G401.6 (cell line): ENCODE measurements at regions not wholly inside any gene's neighbourhood (a gene's known extent, or its start where the extent isn't known, plus 50 kb on each side); places are given as distances from the start of the nearest gene placed in this dataset.

ENCODE experiments used
- FAIRE-seq: peaks from 2 replicates; lab custom pipeline; 2012; peaks lifted over from hg19 to GRCh38; lab: Jason Lieb, UNC

DNA sequence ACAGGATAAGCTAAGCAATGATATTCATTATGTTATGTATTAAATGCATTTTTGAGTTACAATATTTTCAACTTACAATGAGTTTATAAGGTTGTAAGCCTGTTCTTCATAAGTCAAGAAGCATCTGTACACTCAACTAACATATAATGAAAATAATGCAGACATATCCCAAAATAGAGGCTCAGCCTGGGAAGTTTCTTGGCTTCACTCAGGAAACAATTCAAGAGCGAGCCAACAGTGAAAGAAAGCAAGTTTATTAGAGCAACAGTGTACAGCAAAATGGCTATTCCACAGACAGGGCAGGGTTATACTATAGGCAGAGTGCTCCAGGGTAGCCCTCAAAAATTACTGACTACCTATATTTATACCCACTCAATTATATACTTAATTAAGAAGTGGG is 1581.8 kb downstream of the HACE1 start:
- FAIRE-seq: no peak

DNA sequence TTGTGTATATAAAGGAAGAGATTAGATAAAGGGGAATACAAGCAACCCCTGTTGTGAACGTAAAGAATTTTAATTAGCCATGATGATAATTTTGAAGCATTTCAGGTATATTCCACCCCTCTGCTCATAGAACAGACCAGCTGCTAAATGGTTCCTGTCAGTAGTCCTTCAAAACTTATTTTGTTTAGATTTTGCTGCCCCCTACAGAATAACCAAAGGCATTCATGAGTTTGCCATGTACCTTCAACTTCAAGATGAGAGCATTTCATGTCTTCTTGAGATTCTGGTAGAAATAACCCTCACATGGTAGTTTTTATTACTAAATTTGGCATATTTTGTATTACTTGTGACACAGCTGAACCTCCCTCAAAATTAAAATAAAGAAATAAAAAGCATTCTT is 1586.7 kb downstream of the HACE1 start:
- peak; percentile 88 for FAIRE-seq

DNA sequence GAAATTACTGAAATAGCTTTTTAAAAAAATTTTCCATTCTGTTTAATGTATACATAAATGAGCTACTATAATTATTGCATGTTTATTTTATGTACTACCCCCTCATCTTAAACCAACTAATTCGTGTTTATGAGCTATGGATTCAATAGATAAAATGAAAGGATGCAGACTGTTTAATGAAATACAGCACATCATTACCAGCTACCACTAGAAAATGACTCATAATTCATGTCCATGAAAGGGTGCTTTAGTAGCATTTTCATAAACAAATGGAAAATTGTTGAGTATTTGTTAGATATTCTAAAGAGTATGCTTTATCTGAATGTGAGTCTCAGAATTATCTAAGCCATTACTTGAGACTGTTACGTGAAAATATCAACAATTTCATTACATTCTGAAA is 1590.1 kb downstream of the HACE1 start:
- FAIRE-seq: no peak

DNA sequence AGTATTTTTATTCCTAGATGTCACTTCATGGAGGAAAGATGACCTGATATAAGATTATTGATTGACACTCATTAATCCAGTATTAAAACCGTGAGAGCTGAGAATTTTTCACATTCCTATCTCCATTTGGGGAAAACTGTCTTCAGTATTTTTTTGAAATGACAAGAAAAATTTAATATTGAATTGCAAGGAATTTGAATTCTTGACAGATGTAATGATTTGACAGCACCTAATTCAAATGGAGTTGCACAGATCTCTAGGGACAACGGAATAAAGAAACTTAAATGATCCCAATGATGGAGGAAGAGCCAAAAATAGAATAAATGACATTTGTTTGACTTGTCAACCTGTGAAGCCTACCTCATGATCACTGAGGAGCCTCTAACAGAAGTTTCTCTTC is 1591.4 kb downstream of the HACE1 start:
- no peak for FAIRE-seq

DNA sequence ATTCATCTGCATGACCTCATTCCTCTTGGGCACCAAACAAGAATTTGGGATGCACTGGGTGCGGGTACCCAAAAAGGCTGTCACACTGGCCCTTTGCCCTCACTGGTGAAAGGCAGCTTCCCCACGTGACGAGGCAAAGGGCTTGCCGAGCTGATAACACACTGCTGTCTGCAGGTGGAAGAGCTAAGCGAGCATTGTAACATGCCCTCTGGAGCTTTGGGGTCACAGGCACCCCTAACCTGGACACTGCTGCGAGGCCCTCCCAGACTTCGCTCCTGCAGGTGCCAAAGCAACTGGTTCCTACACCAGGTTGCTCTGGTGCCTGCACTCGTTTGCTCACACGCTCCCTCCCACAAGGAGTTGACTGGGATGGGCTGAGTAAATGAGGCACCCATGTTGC is 1595.7 kb downstream of the HACE1 start:
- no peak for FAIRE-seq

DNA sequence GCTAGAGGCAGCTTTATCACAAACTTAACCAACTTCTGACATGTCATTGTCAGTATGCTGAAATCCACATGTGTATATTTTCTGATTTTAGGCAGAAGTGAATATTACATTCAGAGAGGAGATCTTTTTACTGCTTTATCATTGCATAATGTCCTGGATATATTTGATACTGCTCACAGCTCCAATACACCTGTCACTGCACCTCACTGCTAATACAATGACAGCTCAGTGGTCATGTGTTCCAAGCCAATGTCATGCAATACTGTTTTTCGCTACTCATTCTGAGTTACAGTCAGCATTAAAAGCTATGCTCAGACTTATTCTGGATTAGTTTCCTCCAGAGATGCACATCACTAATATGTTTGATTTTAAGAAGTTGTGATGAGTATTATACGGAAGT is 1604.6 kb downstream of the HACE1 start:
- FAIRE-seq: no peak

DNA sequence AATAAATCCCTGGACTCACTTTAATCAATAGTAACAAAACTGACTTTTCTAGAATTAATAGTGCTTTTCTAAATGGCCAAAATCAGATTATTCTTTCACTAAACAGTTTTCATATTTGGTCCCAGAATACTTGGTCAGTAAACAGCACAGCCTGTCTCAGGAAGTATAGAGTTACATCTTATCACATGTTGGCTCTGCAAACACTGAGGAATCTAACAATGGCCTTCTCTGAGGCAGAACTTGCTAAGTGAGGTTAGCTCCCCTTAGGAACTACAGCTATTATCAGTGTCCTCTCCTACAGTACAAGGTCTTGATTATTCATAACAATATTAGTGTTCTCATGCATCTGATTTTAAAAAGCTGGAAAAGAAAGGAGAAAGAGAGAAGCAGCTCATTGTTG is 1622.8 kb downstream of the HACE1 start:
- no peak for FAIRE-seq

DNA sequence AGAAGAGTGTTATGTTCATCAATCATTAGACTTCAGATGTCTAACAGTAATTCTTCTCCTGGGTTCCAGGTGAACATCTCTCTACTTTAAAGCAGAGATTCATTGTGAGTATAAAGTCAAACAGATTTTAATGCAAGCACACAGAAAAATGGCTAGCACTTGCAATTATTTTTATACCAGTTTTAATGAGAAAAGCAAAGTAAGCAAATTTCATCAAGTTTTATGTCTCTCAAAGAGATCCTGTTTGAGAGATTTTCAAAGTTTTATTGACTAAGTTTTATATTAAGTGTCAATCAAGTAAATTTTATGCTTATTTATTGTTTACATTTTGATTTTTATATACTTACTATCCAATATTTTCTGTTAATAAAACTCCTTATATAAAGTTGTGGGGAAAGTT is 1628.5 kb downstream of the HACE1 start:
- FAIRE-seq: no peak

DNA sequence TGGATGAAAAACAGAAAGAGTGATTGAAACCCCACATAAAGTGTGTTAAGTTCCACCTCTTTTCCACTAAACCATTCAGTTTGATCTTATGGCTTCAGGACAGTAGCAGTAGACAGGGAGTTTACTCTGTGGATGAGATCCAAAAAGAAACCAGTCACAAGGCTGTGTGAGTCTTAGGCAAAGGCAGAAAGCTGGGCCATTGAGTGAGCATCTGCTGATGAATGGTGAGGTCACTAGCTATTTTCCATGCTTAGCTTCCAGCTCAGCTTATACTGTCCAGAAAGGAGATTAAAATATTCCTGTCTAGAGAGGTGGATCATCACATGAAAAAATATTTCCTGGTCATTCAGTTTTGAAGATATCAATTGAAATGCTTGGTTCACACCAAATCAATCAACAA is 1643.9 kb downstream of the HACE1 start:
- no peak for FAIRE-seq

DNA sequence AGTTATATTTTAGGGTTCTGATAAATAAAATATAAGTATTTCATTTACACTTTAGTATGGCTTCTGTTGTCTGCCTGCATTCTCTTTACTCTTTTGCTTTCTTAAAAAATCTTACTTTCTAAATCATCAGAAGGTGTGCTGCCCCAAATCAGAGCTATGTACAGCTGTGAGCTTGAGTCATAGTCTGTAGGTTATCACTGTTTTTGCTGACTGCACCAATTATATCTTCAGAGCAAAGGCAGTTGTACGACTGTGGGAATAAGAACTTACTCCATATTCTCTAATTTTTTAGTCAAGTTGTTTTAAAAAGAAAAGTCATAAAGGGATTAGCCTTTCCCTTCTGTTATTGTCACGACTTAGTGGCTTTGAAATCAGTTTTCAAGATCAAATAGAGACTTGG is 1649.0 kb downstream of the HACE1 start:
- no peak for FAIRE-seq

DNA sequence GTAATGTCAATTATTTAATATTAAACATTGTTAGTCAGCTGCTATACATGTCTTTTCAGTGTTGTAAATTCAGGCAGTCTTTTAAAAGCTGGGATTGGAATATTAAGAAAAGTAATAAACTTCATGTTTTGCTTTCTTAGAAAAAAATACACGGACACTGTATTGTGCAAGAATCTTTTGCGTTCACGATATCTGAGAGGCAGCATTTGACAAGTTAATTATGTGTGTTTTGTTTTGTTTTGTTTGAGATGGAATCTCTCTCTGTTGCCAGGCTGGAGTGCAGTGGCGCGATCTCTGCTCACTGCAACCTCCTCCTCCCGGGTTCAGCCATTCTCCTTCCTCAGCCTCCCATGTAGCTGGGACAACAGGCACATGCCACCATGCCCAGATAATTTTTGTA is 1661.3 kb downstream of the HACE1 start:
- FAIRE-seq: no peak

DNA sequence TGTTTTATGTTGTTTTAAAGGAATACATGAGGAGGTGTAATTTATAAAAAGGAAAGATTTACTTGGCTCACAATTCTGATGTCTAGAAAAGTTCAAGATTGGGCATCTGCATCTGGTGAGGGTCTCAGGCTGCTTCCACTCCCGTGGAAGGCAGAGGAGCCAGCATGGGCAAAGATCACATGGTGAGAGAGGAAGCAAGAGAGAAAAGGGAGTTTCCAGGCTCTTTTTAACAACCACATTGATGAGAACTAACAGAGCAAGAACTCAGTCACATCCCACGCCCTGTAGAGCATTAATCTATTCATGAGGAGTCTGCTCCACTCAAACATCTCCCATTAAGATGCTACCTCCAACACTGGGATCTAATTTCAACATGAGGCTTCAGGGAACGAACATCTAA is 1666.3 kb downstream of the HACE1 start:
- FAIRE-seq: no peak

DNA sequence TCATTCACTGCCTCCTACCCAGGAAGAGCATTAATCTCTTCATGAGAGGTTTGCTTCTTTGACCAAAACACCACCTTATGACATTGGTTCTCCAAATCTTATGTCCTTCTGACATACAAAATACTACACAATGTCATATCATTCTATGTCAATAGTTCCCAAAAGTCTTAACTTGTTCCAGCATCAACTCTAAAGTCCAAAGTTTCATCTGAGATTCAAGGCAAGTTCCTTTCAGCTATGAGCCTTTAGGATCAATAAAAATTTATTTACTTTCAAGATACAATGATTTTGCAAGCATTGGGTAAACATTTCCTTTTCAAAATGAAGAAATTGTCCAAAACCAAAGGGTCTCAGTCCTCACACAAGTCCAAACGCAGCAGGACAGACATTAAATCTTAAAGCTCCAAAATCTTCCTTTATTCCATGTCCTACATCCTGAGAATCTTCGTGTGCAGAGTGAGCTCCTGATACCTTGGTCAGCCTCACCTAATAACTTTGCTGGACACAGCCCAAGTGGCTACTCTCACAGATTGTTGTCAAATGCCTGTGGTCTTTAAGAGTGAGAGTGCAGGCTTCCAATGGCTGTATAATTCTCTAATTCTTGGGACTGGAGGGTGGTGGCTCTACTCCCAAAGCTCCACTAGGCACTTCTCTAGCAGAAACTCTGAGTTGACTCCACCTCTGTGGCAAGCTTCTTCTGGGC is 1668.2 kb downstream of the HACE1 start:
- no peak for FAIRE-seq

DNA sequence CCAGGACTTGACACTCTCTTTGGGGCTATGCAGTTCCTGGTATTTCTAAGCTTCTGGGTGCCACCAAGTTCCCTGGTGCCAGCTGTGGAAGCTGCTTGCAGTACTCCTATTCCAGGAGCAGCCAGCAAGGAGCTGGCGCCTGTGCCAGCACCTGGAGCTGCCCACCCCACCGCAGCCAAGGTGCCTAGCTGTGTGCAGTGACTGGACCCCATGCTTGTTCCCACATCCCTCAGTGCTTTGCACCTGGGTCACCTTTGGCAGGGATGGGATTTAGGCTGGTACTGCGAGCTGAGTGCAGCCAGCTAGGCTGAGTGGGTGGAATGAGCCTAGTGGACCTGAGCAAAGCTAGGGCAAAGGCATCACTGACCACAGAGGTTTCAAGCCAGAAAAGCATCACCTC is 1674.9 kb downstream of the HACE1 start:
- no peak for FAIRE-seq

DNA sequence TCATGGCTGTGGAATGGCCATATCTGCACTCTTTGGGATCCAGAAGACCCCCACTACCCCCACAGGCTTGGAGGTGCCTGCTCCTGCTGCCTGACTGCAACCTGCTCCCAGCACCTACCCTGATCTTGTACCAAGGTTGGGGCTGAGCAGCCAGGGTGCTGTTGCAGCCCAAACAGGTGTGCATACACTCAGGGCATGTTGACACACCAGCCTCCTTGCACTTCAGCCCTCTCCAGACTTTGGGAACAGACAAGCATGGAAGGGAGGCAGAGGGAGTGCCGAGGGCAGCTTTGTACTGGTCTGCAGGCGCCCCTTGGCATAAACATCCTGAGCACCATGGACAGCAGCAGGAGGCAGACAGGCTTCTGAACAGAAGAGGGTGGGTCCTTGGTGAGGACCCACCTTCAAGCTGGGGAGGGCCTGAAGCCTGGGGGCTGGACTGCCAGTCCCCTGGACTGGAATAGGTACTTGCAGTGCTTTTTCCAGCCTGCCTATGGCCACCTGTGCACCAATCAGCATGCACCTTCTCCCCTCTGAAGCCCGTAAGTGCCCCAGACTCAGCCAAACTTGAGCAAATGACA is 1675.8 kb downstream of the HACE1 start:
- FAIRE-seq: no peak

DNA sequence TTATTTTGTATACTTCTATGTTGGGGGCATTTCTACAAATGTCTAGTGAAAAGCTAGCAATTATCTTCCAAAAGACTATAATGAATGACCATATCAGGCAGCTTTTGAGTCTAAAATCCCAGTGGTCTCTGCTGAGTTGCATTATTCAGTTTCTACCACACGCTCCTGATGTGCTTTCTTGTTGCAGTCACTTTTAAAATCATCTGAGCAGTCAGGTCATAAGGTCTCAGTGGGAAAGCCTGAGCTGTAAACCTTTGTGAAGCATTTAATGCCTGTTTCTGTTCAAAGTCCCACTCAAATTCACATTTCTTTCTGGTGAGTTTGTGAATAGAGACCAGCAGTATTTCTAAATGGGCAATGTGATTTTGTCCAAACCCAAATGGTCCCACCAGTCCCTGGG is 1681.5 kb downstream of the HACE1 start:
- FAIRE-seq: no peak

DNA sequence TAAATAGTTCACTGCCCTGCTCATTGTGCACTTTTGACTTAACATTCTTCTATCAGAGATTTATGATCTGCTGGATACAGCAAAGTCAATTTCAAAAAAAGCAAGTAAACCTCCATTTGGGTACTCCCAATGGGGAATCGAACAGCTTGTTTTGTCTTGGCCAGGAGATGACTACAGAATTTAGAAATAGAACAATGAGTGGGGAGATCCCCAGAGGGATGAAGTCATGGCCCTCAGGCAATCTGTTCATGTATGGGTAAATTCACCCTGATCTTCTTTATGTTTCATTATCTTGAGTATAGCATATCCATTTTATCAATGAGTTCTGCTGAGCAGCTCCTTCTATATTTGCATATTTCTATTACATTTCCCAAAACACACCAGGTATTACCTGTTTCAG is 1681.9 kb downstream of the HACE1 start:
- FAIRE-seq: no peak

DNA sequence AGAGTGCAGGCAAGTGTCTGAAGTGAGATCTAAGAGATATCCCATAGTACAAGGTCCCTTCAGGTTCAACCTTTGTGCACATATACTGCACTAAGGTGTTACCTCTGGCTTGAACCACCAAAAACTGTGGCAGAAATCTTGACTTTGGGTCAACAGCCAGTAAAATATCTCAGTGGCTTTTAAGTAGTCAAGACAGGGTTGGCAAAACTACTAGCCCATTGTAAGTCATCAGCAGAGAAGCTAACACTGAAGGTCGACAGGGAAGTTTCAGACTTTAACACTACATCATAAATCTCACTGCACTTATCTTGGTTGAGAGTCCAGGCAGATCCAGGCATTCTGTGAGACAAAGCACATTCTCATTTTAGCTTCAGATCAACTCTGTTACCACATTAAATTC is 1684.7 kb downstream of the HACE1 start:
- no peak for FAIRE-seq

DNA sequence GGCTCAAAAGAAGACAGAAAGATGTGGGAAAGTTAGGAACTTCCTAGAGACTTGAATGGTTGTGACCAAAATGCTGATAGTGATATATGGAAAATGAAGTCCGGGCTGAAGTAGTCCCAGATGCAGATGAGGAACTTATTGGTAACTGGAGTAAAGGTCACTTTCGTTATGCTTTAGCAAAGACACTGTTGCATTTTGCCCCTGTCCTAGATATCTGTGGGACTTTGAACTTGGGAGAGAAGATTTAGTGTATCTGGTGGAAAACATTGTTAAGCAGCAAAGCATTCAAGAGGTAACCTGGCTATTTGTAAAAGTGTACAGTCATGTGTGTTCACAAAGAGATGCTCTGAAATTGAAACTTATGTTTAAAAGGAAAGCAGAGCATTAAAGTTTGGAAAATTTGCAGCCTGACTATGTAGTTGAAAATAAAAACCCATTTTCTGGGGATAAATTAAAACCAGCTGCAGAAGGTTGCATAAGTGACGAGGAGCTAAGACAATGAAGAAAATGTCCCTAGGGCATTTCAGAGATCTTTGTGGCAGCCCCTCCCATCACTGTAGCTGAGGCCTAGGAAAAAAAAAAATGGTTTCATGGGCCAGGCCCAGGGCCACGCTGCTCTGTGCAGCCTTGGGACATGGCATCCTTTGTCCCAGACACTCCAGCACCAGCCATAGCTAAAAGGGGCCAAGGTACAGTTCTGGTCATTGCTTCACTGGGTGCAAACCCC is 1692.2 kb downstream of the HACE1 start:
- FAIRE-seq: no peak

DNA sequence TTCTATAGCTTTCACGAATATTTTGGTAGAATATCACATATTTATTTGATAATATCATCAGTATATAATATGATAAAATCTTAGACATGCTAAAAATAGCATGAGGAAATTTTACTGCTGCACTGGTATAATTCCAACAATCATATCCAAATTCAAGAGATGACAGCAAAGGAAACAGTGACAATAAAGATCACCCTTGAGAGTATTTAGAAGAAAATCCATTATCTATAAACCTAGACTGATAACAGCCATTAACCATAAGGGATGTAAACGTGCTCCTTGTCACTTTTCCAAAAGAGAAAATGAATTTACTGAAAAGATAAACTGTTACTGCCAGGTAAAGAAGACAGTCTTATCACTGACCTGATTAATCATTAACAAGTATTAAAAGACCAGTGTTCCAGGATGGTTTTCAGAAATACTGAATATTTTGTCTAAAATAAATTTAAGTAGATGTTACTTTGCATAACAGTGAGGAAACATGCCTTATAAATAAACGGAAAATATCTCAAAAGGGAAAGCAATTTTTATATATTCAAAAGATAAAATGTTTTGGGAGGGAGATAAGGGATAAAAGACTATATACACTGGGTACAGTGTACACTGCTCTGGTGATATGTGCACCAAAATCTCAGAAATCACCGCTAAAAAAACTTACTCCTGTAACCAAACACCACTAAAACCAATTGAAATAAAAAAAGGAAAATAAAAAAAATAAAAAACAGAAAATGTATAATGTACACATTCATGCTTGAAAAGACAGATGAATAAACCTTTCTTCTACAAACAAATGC is 1704.7 kb downstream of the HACE1 start:
- FAIRE-seq: no peak

DNA sequence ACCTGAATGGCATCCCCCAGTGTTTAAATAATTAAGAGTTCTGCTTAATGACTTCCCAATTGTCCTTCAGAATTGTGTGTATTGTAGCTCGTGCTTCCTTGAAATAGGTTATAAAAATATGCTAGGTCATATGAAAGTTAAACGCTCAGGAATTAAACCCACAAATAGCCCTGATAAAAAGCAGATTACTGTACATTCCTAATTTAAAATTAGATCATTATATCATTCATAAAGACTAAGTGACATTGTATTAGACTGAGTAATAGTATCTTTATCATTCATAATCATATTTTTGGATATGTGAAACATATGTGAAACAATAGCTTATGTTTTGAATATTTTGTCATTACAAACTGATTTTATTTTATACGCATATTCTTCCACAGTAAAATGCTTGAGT is 1706.7 kb downstream of the HACE1 start:
- no peak for FAIRE-seq

DNA sequence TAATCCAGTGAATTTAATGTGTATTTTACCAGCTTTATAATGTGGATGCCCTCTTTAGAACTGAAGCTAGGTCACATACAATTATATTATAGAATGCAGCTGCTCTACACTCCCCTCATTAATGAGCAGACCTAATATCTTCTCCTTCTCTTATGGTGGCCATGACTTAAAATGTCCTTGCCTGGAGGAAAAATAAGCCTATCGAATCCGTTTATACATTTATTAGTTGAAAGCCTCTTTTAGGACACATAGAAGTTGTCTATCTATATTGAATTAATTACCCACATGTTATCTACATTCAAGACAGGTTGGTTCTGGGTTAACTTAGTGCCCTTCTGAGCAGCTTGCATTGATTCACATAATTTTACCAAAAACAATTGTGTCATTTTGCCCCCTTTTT is 1716.8 kb downstream of the HACE1 start:
- FAIRE-seq: no peak
